ENCODE measurements at regions not wholly inside any gene's neighbourhood (a gene's known extent, or its start where the extent isn't known, plus 50 kb on each side); places are given as distances from the start of the nearest gene placed in this dataset.

DNA sequence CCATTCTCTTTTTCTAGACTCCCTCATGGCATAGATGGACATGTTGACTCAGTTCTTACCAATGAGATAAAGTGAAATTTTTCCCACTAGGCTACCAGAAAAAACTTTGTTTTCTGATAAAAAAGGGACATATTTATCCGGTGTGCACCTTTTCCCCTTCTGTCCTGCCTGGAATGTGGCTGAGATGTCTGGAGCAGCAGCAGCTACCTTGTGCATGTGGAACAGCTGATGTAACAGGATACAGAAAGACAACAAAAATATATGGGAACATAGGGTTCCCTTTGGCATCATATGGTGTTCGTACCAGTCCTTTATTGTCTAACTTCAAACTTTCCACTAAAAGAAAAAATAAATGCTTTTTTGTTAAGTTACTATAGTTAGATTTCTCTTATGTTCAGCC is 460.2 kb upstream of the HS6ST1 start:
- DNase-seq: no peak
- no peaks in the 10 kb centered on the region for H3K4me1 Mint-ChIP-seq
- H3K36me3 Mint-ChIP-seq: no peaks in the 10 kb centered on the region
- no peak overlapping the region for H3K4me3 Mint-ChIP-seq
- no peak overlapping the region for H3K27ac Mint-ChIP-seq
- peaks cover 0 to 2% (median 0%) of the 10 kb centered on the region in 6 donors for H3K9me3 Mint-ChIP-seq
- H3K27me3 Mint-ChIP-seq (ENCODE audit: low read depth in 3 of 3): peaks cover 0 to 7% (median 0%) of the 10 kb centered on the region in 3 donors

DNA sequence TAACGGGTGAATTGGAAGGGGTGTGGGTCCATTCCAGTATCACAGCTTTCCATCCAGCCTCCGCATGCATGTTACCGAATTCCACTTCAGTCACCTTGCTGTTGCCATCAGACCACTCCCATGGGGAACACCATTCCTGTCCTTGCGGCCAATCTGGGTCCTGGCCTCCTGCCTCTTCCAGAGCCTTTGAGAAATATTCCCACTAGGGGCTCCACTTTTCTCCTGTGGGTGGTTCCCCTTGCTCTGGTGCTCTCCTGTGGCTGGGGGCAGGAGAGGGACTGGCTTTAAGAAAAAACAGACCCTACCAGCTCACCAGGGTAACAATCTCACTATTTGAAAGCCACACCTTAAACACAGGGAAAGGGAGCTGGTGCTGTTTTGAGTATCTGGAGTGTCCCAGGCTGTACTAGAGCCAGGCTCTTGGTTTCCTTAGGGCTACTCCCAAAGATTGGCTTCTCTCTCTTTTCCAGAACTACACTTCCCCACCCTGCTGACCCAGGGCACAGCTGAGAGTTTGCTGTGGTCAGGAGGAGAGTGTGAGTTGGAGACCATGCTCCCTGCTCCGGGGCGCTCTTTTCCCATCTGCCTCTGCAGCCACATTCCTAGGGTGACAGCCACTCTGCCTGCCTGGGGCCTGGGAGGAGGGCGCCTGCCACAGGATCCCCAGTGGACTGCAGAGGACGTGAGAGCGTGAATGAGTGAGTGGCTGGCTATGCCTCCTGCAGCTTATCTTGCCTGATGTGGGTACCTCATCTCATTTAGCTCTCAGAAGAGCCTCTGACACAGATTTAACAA is 460.8 kb upstream of the HS6ST1 start:
- peaks cover 0 to 7% (median 0%) of the 10 kb centered on the region in 3 donors for H3K27me3 Mint-ChIP-seq (ENCODE audit: low read depth in 3 of 3)
- H3K9me3 Mint-ChIP-seq: peaks cover 0 to 2% (median 0%) of the 10 kb centered on the region in 6 donors
- H3K27ac Mint-ChIP-seq: no peak overlapping the region
- no peak for DNase-seq
- H3K4me3 Mint-ChIP-seq: no peak overlapping the region
- H3K4me1 Mint-ChIP-seq: no peaks in the 10 kb centered on the region
- H3K36me3 Mint-ChIP-seq: no peaks in the 10 kb centered on the region

- Mint-ChIP-seq H3K9me3 (peaks cover 0 to 2% (median 0%) of the 10 kb centered on the region in 6 donors), H3K4me3 (no peak overlapping the region), H3K4me1 (no peaks in the 10 kb centered on the region), H3K27me3 (ENCODE audit: low read depth in 3 of 3) (peaks cover 0 to 6% (median 0%) of the 10 kb centered on the region in 3 donors), H3K36me3 (no peaks in the 10 kb centered on the region), H3K27ac (no peak overlapping the region)
- DNase-seq: no peak
Measured at GRCh38 chr2:128780434-128781080, 461.9 kb upstream of the HS6ST1 start.

DNA sequence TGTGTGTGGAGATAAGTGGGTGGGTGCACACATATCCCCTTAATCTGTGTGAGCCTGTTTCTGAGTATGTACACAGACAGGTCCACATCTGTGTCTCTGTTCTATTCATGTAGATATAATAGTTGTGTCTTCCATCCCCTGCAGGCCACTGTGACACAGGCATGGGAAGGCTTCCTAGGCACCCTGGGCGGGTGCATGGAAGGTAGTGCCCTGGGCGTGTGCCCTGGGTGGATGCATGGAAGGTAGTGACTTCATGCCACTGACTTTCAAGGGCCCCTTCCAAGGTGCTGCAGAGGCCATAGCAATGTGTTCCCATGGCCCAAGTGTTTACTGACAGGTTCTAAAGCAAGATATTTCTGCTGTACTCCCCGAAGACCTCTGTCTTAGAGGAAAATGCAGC is 462.5 kb upstream of the HS6ST1 start:
- Mint-ChIP-seq H3K27ac (no peak overlapping the region), H3K4me1 (no peaks in the 10 kb centered on the region), H3K27me3 (ENCODE audit: low read depth in 3 of 3) (peaks cover 0 to 6% (median 0%) of the 10 kb centered on the region in 3 donors), H3K36me3 (no peaks in the 10 kb centered on the region), H3K9me3 (peaks cover 0 to 2% (median 0%) of the 10 kb centered on the region in 6 donors), H3K4me3 (no peak overlapping the region)
- no peak for DNase-seq

GRCh38 chr2:128781585-128782385 is 463.1 kb upstream of the HS6ST1 start:
- no peaks in the 10 kb centered on the region for H3K36me3 Mint-ChIP-seq
- no peaks in the 10 kb centered on the region for H3K4me1 Mint-ChIP-seq
- peaks cover 0 to 2% (median 0%) of the 10 kb centered on the region in 6 donors for H3K9me3 Mint-ChIP-seq
- H3K27ac Mint-ChIP-seq: no peak overlapping the region
- peaks cover 0 to 6% (median 0%) of the 10 kb centered on the region in 3 donors for H3K27me3 Mint-ChIP-seq (ENCODE audit: low read depth in 3 of 3)
- no peak overlapping the region for H3K4me3 Mint-ChIP-seq
- DNase-seq: no peak

GRCh38 chr2:128782411-128783192 is 463.9 kb upstream of the HS6ST1 start:
- peaks cover 0 to 2% (median 0%) of the 10 kb centered on the region in 6 donors for H3K9me3 Mint-ChIP-seq
- no peak overlapping the region for H3K27ac Mint-ChIP-seq
- no peak overlapping the region for H3K4me3 Mint-ChIP-seq
- no peaks in the 10 kb centered on the region for H3K4me1 Mint-ChIP-seq
- no peak for DNase-seq
- peaks cover 0 to 6% (median 0%) of the 10 kb centered on the region in 3 donors for H3K27me3 Mint-ChIP-seq (ENCODE audit: low read depth in 3 of 3)
- H3K36me3 Mint-ChIP-seq: no peaks in the 10 kb centered on the region

DNA sequence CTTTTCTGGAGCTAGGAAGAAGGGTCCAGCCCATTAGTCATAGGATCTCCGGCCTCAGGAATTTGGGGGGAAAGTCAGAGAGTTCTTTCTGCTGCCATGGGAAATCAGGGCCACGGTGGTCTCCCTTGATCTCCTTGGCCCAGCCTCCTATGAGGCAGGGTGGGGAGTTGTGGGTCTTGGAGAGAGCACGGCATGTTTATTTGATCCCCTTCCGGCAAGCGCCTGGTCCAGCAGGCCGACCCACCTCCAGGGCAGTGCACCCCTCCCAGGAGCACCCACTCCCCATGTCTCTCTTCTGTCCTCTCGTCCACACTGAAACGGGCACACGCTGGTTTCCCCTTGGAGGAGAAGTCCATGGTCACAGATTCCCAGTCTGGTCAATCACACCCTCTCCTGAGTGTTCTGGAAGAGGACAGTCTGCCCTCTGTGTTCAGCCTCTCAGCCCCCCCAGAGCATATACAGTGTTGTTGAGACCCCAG is 464.6 kb upstream of the HS6ST1 start:
- Mint-ChIP-seq H3K4me3 (no peak overlapping the region), H3K9me3 (peaks cover 0 to 2% (median 0%) of the 10 kb centered on the region in 6 donors), H3K36me3 (no peaks in the 10 kb centered on the region), H3K27me3 (ENCODE audit: low read depth in 3 of 3) (peaks cover 0 to 6% (median 0%) of the 10 kb centered on the region in 3 donors), H3K4me1 (no peaks in the 10 kb centered on the region), H3K27ac (no peak overlapping the region)
- no peak for DNase-seq

GRCh38 chr2:128783896-128784295 is 465.2 kb upstream of the HS6ST1 start:
- no peak overlapping the region for H3K4me3 Mint-ChIP-seq
- no peaks in the 10 kb centered on the region for H3K36me3 Mint-ChIP-seq
- no peak for DNase-seq
- no peaks in the 10 kb centered on the region for H3K4me1 Mint-ChIP-seq
- H3K27ac Mint-ChIP-seq: no peak overlapping the region
- peaks cover 0 to 2% (median 0%) of the 10 kb centered on the region in 6 donors for H3K9me3 Mint-ChIP-seq
- peaks cover 0 to 6% (median 0%) of the 10 kb centered on the region in 3 donors for H3K27me3 Mint-ChIP-seq (ENCODE audit: low read depth in 3 of 3)

- no peaks in the 10 kb centered on the region for H3K4me1 Mint-ChIP-seq
Measured at GRCh38 chr2:128784626-128785306, 466.1 kb upstream of the HS6ST1 start.

DNA sequence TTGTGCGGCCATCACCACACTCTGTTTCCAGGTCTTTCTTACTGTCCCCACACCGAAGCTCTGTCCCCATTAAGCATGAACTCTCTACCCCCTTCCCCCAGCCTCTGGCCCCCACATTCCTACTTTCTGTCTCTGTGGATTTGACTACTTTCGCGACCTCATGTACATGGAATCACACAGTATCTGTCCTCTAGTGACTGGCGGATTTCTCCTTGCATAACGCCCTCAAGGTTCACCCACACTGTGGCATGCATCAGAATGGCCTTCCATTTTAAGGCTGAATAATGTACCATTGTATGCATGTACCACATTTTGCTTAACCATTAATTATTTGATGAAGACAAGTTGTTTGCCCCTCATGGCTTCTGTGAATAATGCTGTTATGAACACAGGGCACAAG is 467.6 kb upstream of the HS6ST1 start:
- Mint-ChIP-seq H3K9me3 (no peaks in the 10 kb centered on the region), H3K27me3 (ENCODE audit: low read depth in 3 of 3) (peaks cover 0 to 2% (median 0%) of the 10 kb centered on the region in 3 donors), H3K27ac (no peak overlapping the region), H3K36me3 (no peaks in the 10 kb centered on the region), H3K4me3 (no peak overlapping the region), H3K4me1 (no peaks in the 10 kb centered on the region)
- no peak for DNase-seq

More at GRCh38 chr2:128784626-128785306, 466.1 kb upstream of the HS6ST1 start:
- Mint-ChIP-seq H3K27ac (no peak overlapping the region), H3K36me3 (no peaks in the 10 kb centered on the region), H3K4me3 (no peak overlapping the region), H3K9me3 (peaks cover 0 to 2% (median 0%) of the 10 kb centered on the region in 6 donors), H3K27me3 (ENCODE audit: low read depth in 3 of 3) (peaks cover 0 to 6% (median 0%) of the 10 kb centered on the region in 3 donors)
- no peak for DNase-seq

GRCh38 chr2:128786741-128787478 is 468.2 kb upstream of the HS6ST1 start:
- Mint-ChIP-seq H3K4me3 (no peak overlapping the region), H3K27me3 (ENCODE audit: low read depth in 3 of 3) (peaks cover 0 to 2% (median 0%) of the 10 kb centered on the region in 3 donors), H3K9me3 (no peaks in the 10 kb centered on the region), H3K36me3 (no peaks in the 10 kb centered on the region), H3K27ac (no peak overlapping the region), H3K4me1 (no peaks in the 10 kb centered on the region)
- DNase-seq: no peak

GRCh38 chr2:128787616-128788015 is 468.9 kb upstream of the HS6ST1 start:
- H3K4me1 Mint-ChIP-seq: no peaks in the 10 kb centered on the region
- peaks cover 0 to 2% (median 0%) of the 10 kb centered on the region in 3 donors for H3K27me3 Mint-ChIP-seq (ENCODE audit: low read depth in 3 of 3)
- no peaks in the 10 kb centered on the region for H3K36me3 Mint-ChIP-seq
- H3K9me3 Mint-ChIP-seq: no peaks in the 10 kb centered on the region
- no peak for DNase-seq
- no peak overlapping the region for H3K4me3 Mint-ChIP-seq
- no peak overlapping the region for H3K27ac Mint-ChIP-seq
